ENCODE measurements at regions not wholly inside any gene's neighbourhood (a gene's known extent, or its start where the extent isn't known, plus 50 kb on each side); places are given as distances from the start of the nearest gene placed in this dataset.
"Not testable (repeated sequence)": the region's sequence is repeated elsewhere in the genome, so short reads cannot be mapped to it uniquely, and the experiment has no call there.

- no peak for DNase-seq (ENCODE audit: extremely low spot score)
- Histone ChIP-seq H3K4me3 (ENCODE audit: low read depth, low read length) (no peak overlapping the region), H3K4me1 (ENCODE audit: insufficient read depth) (no peaks in the 10 kb centered on the region), H3K36me3 (ENCODE audit: insufficient read depth) (no peaks in the 10 kb centered on the region), H3K27ac (ENCODE audit: low read depth) (no peak overlapping the region)
- WGBS = 95% methylated on average over 6 of the region's 6 CpGs
Observed at GRCh38 chr9:2415326-2415725, 206.3 kb upstream of the VLDLR start.

GRCh38 chr9:2417730-2418129 lies 203.9 kb upstream of the VLDLR start:
- H3K4me3 ChIP-seq (ENCODE audit: low read depth, low read length) = no peak overlapping the region
- 93% methylated on average over 4 of the region's 4 CpGs for WGBS
- no peaks in the 10 kb centered on the region for H3K36me3 ChIP-seq (ENCODE audit: insufficient read depth)
- DNase-seq (ENCODE audit: extremely low spot score) = no peak
- no peaks in the 10 kb centered on the region for H3K4me1 ChIP-seq (ENCODE audit: insufficient read depth)
- no peak overlapping the region for H3K27ac ChIP-seq (ENCODE audit: low read depth)

- Histone ChIP-seq H3K27ac (ENCODE audit: low read depth) (no peak overlapping the region), H3K4me3 (ENCODE audit: low read depth, low read length) (no peak overlapping the region), H3K4me1 (ENCODE audit: insufficient read depth) (no peaks in the 10 kb centered on the region), H3K36me3 (ENCODE audit: insufficient read depth) (no peaks in the 10 kb centered on the region)
- WGBS = 22% methylated on average over 2 of the region's 2 CpGs
- no peak for DNase-seq (ENCODE audit: extremely low spot score)
Observed at GRCh38 chr9:2418619-2419018, 203.0 kb upstream of the VLDLR start.

- no peak overlapping the region for H3K4me3 ChIP-seq (ENCODE audit: low read depth, low read length)
- H3K36me3 ChIP-seq (ENCODE audit: insufficient read depth) = no peaks in the 10 kb centered on the region
- 39% methylated on average over 2 of the region's 2 CpGs for WGBS
- H3K27ac ChIP-seq (ENCODE audit: low read depth) = no peak overlapping the region
- DNase-seq (ENCODE audit: extremely low spot score) = no peak
- H3K4me1 ChIP-seq (ENCODE audit: insufficient read depth) = no peaks in the 10 kb centered on the region
Observed at GRCh38 chr9:2419347-2419746, 202.2 kb upstream of the VLDLR start.

GRCh38 chr9:2420543-2420942 lies 201.0 kb upstream of the VLDLR start:
- 74% methylated on average over 3 of the region's 3 CpGs for WGBS
- Histone ChIP-seq H3K27ac (ENCODE audit: low read depth) (no peak overlapping the region), H3K4me1 (ENCODE audit: insufficient read depth) (no peaks in the 10 kb centered on the region), H3K36me3 (ENCODE audit: insufficient read depth) (no peaks in the 10 kb centered on the region), H3K4me3 (ENCODE audit: low read depth, low read length) (no peak overlapping the region)
- no peak for DNase-seq (ENCODE audit: extremely low spot score)

- 43% methylated on average over 2 of the region's 2 CpGs for WGBS
- H3K27ac ChIP-seq (ENCODE audit: low read depth) = no peak overlapping the region
- no peak overlapping the region for H3K4me3 ChIP-seq (ENCODE audit: low read depth, low read length)
- no peaks in the 10 kb centered on the region for H3K4me1 ChIP-seq (ENCODE audit: insufficient read depth)
- DNase-seq (ENCODE audit: extremely low spot score) = peak; percentile 29
- H3K36me3 ChIP-seq (ENCODE audit: insufficient read depth) = no peaks in the 10 kb centered on the region
Observed at GRCh38 chr9:2424619-2425033, 197.0 kb upstream of the VLDLR start.

GRCh38 chr9:2425676-2426075 lies 195.9 kb upstream of the VLDLR start:
- H3K4me1 ChIP-seq (ENCODE audit: insufficient read depth) = no peaks in the 10 kb centered on the region
- DNase-seq (ENCODE audit: extremely low spot score) = no peak
- H3K4me3 ChIP-seq (ENCODE audit: low read depth, low read length) = no peak overlapping the region
- WGBS = 66% methylated on average over 2 of the region's 2 CpGs
- no peak overlapping the region for H3K27ac ChIP-seq (ENCODE audit: low read depth)
- H3K36me3 ChIP-seq (ENCODE audit: insufficient read depth) = no peaks in the 10 kb centered on the region

GRCh38 chr9:2427120-2427891 lies 194.3 kb upstream of the VLDLR start:
- no peak for DNase-seq (ENCODE audit: extremely low spot score)
- H3K4me1 ChIP-seq (ENCODE audit: insufficient read depth) = no peaks in the 10 kb centered on the region
- H3K4me3 ChIP-seq (ENCODE audit: low read depth, low read length) = no peak overlapping the region
- no peaks in the 10 kb centered on the region for H3K36me3 ChIP-seq (ENCODE audit: insufficient read depth)
- H3K27ac ChIP-seq (ENCODE audit: low read depth) = no peak overlapping the region
- WGBS = 89% methylated on average over 10 of the region's 10 CpGs

- 58% methylated on average over 3 of the region's 3 CpGs for WGBS
- no peak for DNase-seq (ENCODE audit: extremely low spot score)
- Histone ChIP-seq H3K36me3 (ENCODE audit: insufficient read depth) (no peaks in the 10 kb centered on the region), H3K4me1 (ENCODE audit: insufficient read depth) (no peaks in the 10 kb centered on the region), H3K27ac (ENCODE audit: low read depth) (no peak overlapping the region), H3K4me3 (ENCODE audit: low read depth, low read length) (no peak overlapping the region)
Observed at GRCh38 chr9:2439957-2440356, 181.6 kb upstream of the VLDLR start.

- not testable (repeated sequence) for DNase-seq (ENCODE audit: extremely low spot score); H3K27ac ChIP-seq (ENCODE audit: low read depth); H3K4me3 ChIP-seq (ENCODE audit: low read depth, low read length); H3K36me3 ChIP-seq (ENCODE audit: insufficient read depth); H3K4me1 ChIP-seq (ENCODE audit: insufficient read depth)
- 92% methylated on average over 1 of the region's 1 CpG for WGBS
Observed at GRCh38 chr9:2443933-2444332, 177.7 kb upstream of the VLDLR start.

GRCh38 chr9:2448193-2448738 lies 173.3 kb upstream of the VLDLR start:
- H3K27ac ChIP-seq (ENCODE audit: low read depth) = no peak overlapping the region
- H3K4me1 ChIP-seq (ENCODE audit: insufficient read depth) = no peaks in the 10 kb centered on the region
- no peaks in the 10 kb centered on the region for H3K36me3 ChIP-seq (ENCODE audit: insufficient read depth)
- DNase-seq (ENCODE audit: extremely low spot score) = no peak
- WGBS = 46% methylated on average over 2 of the region's 2 CpGs
- H3K4me3 ChIP-seq (ENCODE audit: low read depth, low read length) = no peak overlapping the region

GRCh38 chr9:2453106-2453505 lies 168.5 kb upstream of the VLDLR start:
- Histone ChIP-seq H3K4me1 (ENCODE audit: insufficient read depth) (no peaks in the 10 kb centered on the region), H3K36me3 (ENCODE audit: insufficient read depth) (no peaks in the 10 kb centered on the region), H3K4me3 (ENCODE audit: low read depth, low read length) (no peak overlapping the region), H3K27ac (ENCODE audit: low read depth) (no peak overlapping the region)
- WGBS = 63% methylated on average over 1 of the region's 1 CpG
- no peak for DNase-seq (ENCODE audit: extremely low spot score)

- no peak for DNase-seq (ENCODE audit: extremely low spot score)
- Histone ChIP-seq H3K4me3 (ENCODE audit: low read depth, low read length) (no peak overlapping the region), H3K4me1 (ENCODE audit: insufficient read depth) (no peaks in the 10 kb centered on the region), H3K36me3 (ENCODE audit: insufficient read depth) (no peaks in the 10 kb centered on the region), H3K27ac (ENCODE audit: low read depth) (no peak overlapping the region)
- 70% methylated on average over 6 of the region's 6 CpGs for WGBS
Observed at GRCh38 chr9:2453701-2454100, 167.9 kb upstream of the VLDLR start.

- DNase-seq (ENCODE audit: extremely low spot score) = no peak
- H3K4me3 ChIP-seq (ENCODE audit: low read depth, low read length) = no peak overlapping the region
- H3K27ac ChIP-seq (ENCODE audit: low read depth) = no peak overlapping the region
- H3K4me1 ChIP-seq (ENCODE audit: insufficient read depth) = no peaks in the 10 kb centered on the region
- no peaks in the 10 kb centered on the region for H3K36me3 ChIP-seq (ENCODE audit: insufficient read depth)
- WGBS = 51% methylated on average over 3 of the region's 3 CpGs
Observed at GRCh38 chr9:2459756-2460155, 161.8 kb upstream of the VLDLR start.
